ENCODE measurements at regions not wholly inside any gene's neighbourhood (a gene's known extent, or its start where the extent isn't known, plus 50 kb on each side); places are given as distances from the start of the nearest gene placed in this dataset.
"Not testable (repeated sequence)": the region's sequence is repeated elsewhere in the genome, so short reads cannot be mapped to it uniquely, and the experiment has no call there.

DNA sequence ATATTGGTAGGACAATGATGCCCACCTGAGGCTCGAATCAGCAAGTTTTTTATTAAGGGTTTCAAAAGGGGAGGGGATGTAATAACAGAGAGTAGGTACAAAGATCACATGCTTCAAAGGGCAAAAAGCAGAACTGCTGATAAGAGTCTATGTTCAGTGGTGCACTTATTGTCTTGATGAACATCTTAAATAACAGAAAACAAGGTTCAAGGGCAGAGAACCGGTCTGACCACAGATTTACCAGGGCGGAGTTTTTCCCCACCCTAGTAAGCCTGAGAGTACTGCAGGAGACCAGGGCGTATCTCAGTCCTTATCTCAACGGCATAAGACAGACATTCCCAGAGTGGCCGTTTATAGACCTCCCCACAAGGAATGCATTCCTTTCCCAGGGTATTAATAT is 639.7 kb downstream of the HTR1B start:
- TF ChIP-seq SUZ12 (IDR thresholded peaks at IDR 0.05); L3MBTL2 (conservative IDR thresholded peaks at IDR 0.05): not testable (repeated sequence)

All from HEK293T (cell line).